Uterus (tissue), 2 donors: ENCODE measurements at regions not wholly inside any gene's neighbourhood (a gene's known extent, or its start where the extent isn't known, plus 50 kb on each side); places are given as distances from the start of the nearest gene placed in this dataset.

ENCODE experiments used
- CTCF ChIP-seq, 4 experiments: fragments of 200-600 bp in 2 of 4; fragments of 450-650 bp in 2 of 4; sonication (generic) in 2 of 4; IDR thresholded peaks; one replicate each; pipeline ENCODE4 v1.5.1; 2016 to 2019; ENCODE audit warnings: antibody characterized with exemption in 4 of 4, mild to moderate bottlenecking in 2 of 4, moderate library complexity in 1 of 4
- POLR2A ChIP-seq, 2 donors: fragments of 450-650 bp; IDR thresholded peaks; one replicate each; pipeline ENCODE4 v1.6.1; 2016; ENCODE audit warnings: antibody characterized with exemption in 2 of 2, mild to moderate bottlenecking in 1 of 2, moderate library complexity in 1 of 2

DNA sequence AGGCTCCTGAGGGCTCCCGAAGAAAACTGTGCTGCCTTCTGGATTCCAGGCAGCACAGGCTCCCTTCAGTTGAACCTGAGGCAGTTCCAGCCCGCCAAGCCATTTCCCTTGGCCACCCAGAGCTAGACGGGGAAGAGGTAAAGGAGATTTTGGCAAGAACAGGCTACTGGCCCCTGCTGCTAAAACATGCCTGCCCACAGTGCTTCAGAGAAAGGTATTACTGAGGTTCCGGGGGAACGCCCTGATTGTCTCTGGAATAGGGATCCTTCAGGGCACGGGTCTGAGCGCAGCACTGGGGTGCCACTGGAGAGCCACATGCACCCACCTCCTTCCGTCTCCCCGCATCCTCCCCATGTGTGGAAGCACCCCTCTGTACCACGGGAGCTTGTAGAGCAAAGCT is 247.4 kb downstream of the BAMBI start:
- no peak for TF ChIP-seq POLR2A (IDR thresholded peaks at IDR 0.05)
- TF ChIP-seq CTCF (IDR thresholded peaks at IDR 0.05): no peak
